ENCODE measurements at regions not wholly inside any gene's neighbourhood (a gene's known extent, or its start where the extent isn't known, plus 50 kb on each side); places are given as distances from the start of the nearest gene placed in this dataset.

DNA sequence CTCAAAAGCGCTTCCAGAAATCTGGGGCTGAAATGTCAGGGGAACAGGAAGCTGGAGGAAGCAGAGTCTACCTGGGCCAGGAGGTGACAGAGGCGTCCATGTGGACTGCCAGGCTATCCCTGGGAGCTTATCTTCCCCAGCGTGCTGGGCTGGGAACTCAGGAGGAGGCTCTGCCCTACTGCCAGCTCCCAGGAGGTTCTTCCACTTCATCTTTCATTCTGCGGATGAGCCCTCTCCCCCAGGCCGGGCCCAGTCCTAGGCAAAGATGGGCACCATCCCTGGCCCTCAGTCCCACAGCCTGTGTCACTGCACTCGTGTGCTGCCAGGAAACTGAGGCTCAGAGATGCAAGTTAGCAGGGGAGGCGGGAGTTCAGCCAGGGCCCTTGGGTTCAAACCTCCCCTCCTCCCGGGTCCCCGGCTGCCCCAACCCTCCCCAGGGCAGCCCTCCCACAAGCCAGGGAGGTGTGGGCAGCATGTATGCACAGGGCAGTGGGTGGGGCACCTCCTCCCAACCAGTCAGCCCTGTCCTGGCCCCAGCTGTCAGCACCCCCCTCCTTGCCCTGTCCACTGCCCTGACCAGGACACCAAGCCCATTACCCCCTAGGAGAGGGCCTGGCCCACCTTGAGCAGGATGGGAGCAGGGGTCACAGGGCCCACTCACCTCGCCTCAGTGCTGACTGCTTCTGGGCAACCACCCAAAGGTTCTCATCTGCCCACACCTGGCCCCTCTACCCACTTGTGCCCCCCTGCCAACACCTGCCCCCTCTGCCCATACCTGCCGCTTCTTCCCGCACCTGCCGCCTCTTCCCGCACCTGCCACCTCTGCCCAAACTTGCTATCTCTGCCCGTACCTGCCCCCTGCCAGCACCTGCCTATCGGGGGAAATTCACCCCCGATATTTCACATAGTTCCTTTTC lies 226.0 kb downstream of the NPHP4 start:
- DNase-seq = no peak

DNA sequence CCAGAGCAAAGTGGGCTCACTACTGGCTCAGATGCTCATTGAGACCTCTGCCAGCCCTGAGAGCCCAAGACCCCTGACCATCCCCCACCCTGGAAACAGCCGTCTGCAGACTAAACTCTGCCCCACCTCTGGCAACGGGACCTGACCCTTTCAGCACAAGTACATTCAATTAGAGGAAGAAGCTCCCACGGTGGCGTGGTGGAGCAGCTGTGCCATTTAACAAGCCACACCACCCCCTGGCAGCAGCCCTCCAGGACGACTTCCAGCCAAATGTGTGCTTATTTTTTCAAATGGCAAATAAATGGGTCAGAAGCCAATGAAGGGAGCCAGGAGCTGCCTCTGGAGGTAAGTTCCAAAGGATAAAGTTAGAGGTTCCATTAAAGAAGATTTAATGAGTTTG lies 226.7 kb downstream of the NPHP4 start:
- peak; percentile 64 for DNase-seq

DNA sequence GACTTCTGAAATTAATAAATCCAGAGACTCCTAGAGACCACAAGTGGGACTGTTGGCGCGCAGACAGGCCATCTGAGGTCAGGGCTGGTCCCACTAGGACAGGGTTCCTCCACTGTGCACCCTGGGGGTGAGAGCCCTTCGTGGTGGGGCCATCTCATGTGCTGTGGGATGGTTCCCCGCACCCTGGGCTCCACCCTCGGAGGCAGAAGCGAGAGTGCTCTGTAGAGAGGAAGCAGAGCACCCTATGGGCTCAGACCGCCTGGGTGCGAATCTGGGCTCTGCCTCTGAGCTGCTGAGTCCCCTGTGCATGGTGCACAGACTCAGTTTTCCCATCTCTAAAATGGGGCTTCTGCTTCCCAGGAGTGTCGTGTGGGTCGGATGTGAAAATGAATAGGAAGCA lies 227.3 kb downstream of the NPHP4 start:
- no peak for DNase-seq

DNA sequence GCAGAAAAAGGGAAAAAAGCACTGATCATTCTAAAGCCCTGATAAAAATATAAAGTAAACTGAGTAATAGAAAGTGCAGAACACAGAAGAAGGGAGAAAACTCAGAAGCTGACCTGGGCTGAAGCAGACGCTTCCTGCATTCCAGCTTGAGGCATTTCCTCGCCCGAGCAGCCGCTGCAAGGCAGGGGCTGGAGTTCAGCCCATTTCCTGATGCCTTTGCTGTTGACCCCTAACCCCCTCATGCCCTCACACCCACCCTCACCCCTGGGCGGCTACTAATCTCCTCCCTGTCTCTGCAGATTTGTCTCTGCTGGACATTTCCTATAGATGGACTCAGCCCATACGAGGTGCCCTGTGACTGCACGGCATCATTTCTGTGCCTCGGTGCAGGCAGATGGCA lies 227.8 kb downstream of the NPHP4 start:
- DNase-seq = no peak

DNA sequence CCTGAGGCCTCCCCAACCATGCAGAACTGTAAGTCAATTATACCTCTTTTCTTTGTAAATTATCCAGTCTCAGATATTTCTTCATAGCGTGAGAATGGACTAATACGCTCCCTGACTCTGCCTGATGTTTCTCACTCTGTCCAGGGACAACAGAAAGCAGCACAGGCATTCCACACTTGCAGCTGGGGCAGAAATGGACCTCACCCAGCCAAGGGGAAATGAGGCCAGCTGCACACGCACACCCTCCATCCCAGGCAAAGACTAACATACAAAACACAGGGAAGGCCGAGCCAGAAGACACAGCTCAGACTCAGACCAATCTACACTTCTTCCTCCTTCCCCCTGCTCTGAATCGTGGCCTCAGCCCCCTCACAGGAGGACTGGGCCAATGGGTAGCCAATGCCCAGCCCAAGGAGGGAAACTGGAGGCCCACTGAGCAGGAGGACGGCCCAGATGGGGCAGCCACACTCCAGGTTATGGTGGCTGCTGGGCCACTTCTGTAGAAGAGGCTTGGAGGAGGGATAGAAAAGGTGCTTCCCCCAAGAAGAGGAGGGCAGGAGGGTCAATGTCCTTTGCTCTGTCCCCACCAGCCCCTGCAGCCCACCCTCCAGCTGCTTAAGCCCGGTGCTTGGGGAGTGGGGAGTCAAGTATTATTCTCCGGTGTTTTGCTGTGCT lies 228.4 kb downstream of the NPHP4 start:
- DNase-seq = no peak

DNA sequence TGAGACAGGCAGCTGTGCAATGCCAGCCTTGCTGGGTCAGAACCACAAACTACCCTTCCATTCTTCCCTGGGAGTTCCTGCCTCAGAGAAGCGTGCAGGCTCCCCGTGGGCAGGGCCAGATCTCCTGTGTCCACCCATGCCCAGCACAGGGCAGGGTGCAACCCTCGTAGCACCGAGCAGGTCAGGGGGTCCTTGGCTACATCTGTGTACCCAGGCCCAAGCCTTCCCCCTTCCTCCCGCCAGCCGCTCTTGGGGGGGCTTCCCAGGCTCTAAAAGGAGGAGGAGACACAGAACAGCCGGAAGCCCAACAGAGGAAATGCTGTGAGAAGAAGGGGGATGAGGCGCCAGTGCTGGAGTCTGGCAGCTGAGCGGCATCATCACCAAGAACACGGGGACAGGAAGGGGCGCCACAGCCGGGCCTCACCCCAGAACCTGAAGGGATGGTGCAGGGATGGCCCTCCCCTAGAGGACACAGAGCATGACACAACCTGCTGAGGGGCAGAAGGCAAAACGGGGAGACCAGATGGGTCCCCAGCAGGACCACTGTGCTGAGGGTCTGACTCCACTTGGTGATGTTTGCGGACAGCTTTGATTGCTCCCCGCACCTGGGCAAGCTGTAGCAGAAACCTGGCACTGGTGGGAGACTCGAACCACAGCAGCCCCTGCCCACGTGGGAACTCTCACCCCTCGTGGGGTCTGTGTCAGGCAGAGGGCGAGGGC lies 233.2 kb downstream of the NPHP4 start:
- no peak for DNase-seq

DNA sequence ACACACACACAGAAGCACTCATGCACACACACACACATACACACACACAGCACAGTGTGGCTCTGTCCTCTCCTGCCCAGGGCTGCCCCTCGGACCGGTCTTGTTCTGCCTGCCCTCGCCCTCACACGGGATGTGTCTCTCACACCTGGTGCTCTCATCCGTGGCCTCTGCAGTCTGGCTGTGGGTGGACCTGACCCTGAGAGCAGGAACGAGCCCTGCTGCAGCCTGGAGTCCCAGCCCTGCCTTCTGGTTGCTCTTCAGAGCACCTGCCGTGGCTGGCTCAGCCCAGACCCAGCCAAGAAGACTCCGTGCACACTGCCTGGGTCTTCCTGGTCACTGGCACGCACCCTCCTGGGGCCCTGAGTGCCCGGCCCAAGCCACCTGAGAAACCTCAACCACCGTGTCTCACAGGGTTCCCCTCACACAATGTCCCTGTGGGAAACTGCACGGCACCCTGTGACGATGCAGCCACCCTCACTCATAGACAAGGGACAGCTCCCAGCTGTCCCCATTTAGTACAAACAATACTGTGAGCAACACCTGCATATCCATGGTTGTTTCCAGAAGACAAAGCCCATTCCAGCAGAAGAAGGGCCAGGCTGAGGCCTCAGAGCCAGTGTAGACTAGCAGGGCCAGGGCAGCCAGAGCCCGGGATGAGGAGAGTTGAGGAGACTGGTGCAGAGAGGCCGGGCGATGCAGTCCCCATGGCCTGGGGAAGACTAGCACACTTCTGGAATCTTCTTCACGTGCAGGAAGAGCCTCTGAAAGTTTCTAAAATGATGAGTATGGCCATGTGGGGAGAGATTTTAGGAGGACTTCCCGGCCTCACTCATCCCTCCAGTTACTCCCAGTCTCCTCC lies 234.0 kb downstream of the NPHP4 start:
- no peak for DNase-seq

DNA sequence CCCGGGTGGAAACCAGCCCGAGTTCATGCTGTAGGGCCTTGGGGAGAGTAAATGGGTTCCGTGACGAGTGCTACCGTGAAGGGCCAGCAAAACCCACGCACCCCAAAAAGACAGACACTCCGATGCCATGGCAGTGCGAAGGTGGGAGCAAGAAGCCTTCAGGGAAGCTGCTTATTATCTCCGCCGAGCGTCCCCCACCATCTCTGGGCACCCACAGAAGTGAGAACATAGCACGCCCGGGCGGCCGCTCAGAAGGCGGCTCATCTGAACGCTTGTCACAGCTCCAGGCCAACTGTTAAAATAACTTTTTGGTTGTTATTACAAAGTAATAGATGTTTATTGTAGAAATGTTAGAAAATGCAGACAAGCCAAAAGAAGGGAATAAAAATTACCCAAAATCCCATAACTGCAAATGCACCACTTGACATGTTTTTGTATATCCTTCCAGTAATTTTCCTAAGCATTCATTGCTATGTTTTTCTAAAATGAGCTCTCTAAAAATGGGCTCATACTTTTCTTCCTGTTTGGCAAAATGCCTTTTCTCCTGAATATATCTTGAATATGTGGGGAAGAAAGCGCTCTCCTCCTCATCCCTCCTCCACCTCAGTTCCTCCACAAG lies 234.9 kb downstream of the NPHP4 start:
- DNase-seq = no peak

DNA sequence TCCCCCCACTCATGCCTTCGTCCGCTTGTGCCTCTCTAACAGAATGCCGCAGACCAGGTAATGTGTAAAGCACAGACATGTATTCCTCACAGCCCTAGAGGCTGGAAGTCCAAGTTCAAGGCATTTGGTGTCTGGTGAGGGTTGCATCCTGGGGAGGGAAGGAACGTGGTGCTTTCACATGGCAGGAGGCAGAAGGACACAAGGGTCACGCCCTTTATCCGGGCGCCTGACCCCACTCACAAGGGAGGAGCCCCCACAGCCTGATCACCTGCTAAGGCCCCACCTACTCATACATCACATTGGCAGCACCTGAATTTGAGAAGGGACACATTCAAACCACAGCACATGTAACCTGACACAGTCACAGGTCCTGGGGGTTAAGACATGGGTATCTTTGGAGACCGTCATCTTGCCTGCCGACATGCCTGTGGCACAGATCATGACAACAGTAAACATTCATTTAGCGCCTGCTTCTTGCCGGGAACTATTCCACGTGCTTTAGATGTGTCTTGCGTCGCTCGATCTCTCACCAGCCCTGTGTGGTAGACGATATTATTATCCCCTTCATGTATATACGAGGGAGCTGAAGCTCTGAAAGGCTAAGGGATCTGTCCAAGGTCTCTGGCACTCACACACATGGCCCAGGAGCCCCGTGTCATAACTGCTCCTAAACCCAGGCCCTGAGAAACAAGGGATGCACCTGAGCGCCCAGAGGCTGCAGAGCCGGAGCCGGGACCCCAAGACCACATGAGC lies 235.6 kb downstream of the NPHP4 start:
- DNase-seq = no peak

DNA sequence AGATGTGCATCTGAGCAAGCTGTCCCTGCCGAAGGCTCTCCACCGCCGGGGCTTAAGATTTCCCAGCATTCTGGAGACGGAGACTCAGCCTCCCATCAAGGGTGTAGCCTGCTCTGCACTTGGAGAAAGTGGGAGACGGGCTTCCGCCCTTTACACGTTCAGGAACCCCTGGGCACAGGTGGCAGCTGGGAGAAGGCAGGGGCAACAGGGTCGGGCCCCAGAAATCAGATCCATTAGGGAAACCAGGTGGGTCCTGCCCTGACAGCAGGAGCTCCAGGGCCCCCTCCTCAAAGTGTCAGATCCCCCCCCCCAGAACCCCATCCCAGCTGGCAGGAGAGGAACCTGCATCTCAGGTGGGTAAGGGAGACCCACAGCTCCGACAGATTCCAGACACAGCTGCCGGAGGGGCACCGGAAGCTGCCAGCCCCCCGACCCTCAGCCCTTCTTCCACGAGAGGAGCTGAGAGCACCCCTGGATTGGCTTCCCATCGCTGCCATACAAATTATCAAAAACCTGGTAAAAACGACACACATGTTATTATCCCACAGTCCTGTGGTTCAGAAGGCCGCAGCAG lies 236.6 kb downstream of the NPHP4 start:
- DNase-seq = no peak

DNA sequence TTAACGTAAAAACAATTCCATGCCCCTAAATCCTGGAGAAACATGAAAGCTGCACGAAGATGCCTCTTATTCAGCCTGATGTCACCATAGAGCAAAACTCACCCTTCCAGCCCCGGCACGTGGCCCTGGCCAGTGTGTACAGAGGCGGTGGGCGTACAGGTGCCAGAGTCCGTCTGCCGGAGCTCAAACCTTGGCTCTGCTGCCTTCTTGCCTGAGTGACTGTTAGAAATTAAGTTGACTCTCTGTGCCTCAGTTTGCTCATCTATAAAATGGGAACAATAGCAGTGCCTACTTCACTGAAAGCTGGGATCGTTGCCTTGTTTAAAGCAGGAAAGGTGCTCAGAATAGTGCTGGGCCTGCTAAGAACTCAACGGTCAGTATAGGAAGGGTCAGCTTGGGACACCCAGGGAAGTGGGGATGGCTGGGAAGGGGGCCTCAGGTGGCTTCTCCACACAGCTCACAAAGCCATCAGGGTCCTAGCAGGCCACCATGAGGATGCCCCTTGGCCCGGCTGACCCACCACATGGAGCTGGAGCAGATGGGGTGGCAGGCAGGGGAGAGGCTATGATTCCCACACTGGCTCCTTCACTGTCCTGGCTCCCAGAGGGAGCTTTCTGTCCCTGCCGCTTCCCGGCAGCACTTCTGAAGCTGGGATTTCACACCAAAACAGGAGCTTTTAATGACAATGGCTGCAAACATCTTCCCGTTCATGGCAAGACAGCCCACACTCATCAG lies 237.2 kb downstream of the NPHP4 start:
- DNase-seq = no peak

DNA sequence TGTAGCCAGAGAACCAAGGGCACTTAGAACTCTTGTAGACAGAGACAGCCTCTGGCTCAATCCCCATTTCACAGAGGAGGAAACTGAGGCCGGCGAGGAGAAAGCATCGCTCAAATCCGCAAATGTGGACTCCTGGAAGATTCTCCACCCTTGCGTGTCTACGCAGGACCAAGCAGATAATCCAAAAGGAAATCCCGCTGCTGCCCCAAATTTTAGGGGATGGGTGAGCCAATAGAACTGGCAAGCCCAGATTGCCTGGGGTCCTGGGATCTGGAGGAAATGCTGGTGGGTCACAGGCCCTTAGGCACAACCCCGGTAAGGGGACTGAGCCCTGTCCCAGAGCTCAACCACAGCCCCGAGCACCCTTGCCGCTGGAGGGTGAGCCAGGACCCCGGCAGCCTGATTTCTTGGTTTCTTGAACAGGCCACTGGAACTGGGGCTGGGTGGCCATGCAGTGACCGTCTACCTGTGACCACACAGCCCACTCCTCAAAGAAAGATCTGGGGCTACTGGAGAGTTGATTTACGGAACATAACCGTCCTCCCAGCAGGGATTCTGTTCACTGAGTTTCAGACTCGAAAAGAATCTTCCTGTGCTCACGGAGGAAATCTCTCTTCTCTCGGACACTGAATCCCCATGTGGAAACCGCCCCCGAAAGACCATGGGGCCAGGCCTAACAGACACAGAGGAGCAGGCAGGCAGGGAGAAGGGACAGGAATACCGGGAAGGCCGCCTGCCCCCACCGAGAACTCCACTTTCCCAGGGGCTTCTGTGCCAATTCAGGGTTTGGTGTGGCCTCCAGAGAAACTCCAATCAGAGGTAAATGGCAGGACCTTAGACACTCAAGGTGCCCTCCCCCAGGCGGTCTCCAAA lies 238.4 kb downstream of the NPHP4 start:
- DNase-seq = no peak

DNA sequence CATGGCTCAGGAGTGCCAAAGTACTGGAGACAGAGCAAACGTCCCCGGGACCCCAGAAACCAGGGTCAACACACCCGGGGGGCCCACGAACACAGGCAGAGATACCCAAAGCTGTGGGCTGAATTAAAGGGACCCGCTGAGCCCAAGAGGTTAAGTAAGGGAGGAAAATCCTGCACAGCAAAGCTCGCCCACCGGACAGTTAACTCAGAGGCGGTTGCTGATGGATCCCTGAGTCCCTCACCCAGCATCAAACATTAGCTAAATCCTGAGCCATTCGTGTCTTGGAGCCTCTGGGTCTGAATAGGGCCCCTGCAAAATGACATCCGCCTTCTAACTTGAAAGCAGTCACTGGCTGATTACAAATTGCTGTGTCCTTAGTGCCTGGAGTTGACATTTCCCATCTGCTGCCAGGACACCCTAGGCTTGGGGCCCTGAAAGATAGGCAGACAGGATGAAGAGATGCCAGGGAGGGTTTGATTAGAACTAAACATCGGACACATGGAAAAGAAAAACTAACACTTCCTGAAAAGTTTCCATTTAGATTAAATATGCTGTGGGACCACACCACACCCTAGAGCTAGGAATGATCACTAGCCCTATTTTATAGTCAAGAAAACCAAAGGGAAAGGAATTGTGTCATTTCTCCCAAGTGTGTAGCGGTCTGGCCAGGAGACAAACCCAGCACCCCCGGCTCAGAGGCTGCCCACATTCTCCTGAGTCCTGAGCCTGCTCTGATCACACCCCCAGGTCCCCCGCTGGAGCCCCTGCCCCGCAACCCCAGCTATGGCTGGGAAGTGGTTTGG lies 239.3 kb downstream of the NPHP4 start:
- no peak for DNase-seq

DNA sequence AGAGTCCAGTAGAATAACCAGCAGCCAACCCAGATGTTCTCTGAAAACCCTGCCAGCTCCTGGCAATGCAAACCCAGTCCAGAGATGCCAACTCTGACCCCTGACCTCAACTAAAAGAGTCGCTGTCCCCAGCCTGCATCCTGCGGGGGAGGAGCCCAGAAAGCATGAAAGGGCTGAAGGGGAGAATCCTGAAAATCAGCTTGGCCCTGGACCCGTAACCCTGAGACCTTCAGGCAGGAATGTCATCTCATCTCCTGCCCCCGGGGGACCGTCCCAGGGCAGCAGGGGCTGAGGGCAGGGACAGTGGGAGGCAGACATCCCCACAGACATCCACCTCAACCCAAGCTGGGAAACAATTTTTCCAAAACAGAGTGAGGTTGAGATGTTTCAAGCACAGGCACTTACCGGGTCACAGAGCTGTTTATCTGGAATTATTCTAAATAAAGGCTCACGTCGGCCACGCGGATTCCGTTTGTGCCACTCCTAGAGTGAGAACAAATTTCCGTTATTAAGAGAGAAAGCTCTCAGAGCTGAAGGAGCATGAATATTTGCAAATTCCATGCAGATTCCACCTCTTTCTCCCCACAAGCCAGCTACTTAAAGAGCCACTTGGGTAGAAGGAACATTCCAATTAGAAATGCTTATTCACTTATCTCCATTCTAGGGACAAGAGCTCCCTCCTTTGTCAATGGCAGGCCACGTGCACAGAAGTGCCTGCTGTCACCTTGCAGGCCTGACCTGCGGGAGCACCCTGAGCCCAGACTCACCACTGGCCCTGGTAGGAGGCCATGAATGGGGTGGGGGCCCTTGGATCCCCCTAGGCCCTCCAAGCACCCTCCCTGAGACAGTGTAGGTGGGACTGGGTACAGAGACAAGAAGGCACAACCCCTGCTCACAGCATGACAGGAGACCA lies 240.1 kb downstream of the NPHP4 start:
- peak; percentile 35 for DNase-seq

DNA sequence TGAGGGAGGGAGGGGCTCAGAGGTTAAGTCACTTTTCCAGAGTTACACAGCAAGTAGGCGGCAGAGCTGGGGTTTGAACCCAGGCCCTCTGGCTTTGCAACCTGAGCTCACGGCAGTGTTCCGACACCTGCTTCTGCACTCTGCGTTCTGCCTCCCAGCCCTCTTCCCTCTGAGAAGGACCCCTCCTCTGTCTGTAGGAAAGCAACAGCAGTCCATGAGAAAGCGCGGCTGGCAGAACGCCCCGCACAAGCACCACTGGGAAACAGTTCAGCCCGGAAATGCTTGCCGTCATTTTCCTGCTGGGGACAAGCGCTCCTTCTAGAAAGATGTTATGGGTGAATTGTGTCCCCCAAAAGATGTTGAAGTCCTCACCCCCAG lies 241.1 kb downstream of the NPHP4 start:
- no peak for DNase-seq

DNA sequence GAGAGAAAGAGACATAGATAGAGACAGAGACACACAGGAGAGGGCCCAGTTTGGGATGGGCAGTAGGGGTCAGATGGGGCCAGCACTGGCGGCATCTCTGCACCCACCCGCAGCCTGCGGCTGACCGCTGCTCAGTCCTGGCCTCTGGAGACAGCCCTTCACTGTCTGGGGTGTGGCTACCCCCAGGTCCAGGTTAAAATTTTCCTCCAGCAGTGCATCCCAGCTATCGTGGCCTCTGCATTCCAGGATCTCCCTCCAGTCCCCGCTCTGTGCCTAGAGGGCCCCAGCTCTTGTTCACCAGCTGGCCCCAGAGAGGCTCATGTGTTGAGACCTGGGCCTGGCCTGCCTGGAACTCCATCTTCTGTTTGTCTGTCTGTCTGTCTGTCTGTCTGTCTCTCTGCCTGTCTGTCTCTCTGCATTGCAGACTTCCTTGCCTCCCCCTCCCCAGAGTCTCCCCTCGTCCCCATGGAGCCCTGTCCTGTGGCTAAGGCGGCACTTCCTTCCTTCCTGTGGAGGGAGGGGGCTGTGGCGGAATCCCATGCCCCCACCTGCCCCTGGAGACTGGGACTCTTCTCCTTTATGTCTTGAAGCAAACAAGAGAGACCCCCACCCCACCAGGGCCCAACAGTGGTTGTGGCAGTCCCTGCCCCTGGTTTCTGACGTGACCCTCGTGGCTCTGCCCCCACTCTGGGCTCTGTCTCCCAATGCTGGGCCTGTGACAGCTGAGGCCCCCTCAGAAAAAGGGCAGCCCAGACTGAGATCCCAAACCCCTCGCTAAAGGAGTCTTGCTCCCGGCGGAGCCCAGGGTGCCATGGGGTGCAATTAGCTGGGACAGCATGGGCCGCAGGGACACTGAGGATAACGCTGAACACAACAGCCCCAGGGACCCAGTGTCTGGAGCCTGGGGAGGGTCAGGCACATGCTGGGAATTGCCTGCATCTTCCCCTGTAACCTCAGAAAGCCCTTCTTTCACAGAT lies 241.8 kb downstream of the NPHP4 start:
- DNase-seq = no peak
